K562 (cell line): ENCODE measurements at regions not wholly inside any gene's neighbourhood (a gene's known extent, or its start where the extent isn't known, plus 50 kb on each side); places are given as distances from the start of the nearest gene placed in this dataset.

Source experiments
- DDX20 ChIP-seq: fragments of 450-650 bp; IDR thresholded peaks from 2 replicates; pipeline ENCODE4 v1.6.1; 2016; ENCODE audit warnings: missing genetic modification characterization, low read depth, mild to moderate bottlenecking, missing compliant biosample characterization, moderate library complexity
- GABPB2 ChIP-seq: fragments of 250-450 bp; sonication (Bioruptor Pico); conservative IDR thresholded peaks from 2 replicates; pipeline ENCODE4 v1.5.1; 2021; ENCODE audit warnings: mild to moderate bottlenecking
- NR1H2 ChIP-seq: sonication (generic); formaldehyde crosslinking; IDR thresholded peaks from 2 replicates; pipeline ENCODE4 v1.4.0; 2020; ENCODE audit warnings: mild to moderate bottlenecking, missing genetic modification reagents
- PRDM10 ChIP-seq: fragments of 450-650 bp; IDR thresholded peaks from 2 replicates; pipeline ENCODE4 v1.6.1; 2018; ENCODE audit not compliant: partially characterized antibody
- TFE3 ChIP-seq: fragments of 450-650 bp; formaldehyde crosslinking; IDR thresholded peaks from 2 replicates; pipeline ENCODE4 v1.4.0; 2020; ENCODE audit warnings: mild to moderate bottlenecking, mixed read lengths
- USF2 ChIP-seq: sonication (generic); formaldehyde crosslinking; IDR thresholded peaks from 2 replicates; pipeline ENCODE4 v1.5.0; 2020; ENCODE audit warnings: missing genetic modification reagents
- ZBTB7A ChIP-seq: IDR thresholded peaks from 2 replicates; pipeline ENCODE4 v1.6.1; 2011; ENCODE audit warnings: low read depth, mild to moderate bottlenecking, low read length, moderate library complexity, borderline replicate concordance; ENCODE audit not compliant: control insufficient read depth

- TF ChIP-seq PRDM10, result peak; percentile 75
- peak; percentile 27; the same call in 1 of the 2 replicates for TF ChIP-seq USF2
- no peak for TF ChIP-seq GABPB2 (CRISPR knock-in tag)
- TF ChIP-seq DDX20 (tag), result no peak
- no peak for TF ChIP-seq ZBTB7A
- TF ChIP-seq NR1H2 (CRISPR knock-in tag), result no peak
- TF ChIP-seq TFE3 (CRISPR knock-in tag), result no peak
- TF ChIP-seq, all 486 proteins: peak for 3
Measured at GRCh38 chr12:58087423-58088127, 146.2 kb downstream of the ATP23 start (continued).
